DOHH2 (cell line): ENCODE measurements at regions not wholly inside any gene's neighbourhood (a gene's known extent, or its start where the extent isn't known, plus 50 kb on each side); places are given as distances from the start of the nearest gene placed in this dataset.

Source experiments
- H3F3A ChIP-seq: fragments of 200-600 bp; sonication (generic), shearing (Covaris generic); 2 replicates; pipeline ENCODE4 v1.6.0; 2016; ENCODE audit warnings: antibody characterized with exemption, mild to moderate bottlenecking; ENCODE audit not compliant: control insufficient read depth, insufficient read depth
- H3K27ac ChIP-seq: fragments of 200-600 bp; sonication (generic); 2 replicates; pipeline ENCODE4 v1.5.1; 2014; ENCODE audit warnings: low read depth, mild to moderate bottlenecking, low read length, moderate library complexity
- H3K27me3 ChIP-seq: fragments of 200-600 bp; sonication (generic); 2 replicates; pipeline ENCODE4 v1.6.1; 2014; ENCODE audit warnings: mild to moderate bottlenecking, low read length, mixed read lengths; ENCODE audit not compliant: control insufficient read depth
- H3K36me3 ChIP-seq: fragments of 200-600 bp; sonication (generic); 2 replicates; pipeline ENCODE4 v1.6.1; 2014; ENCODE audit warnings: mild to moderate bottlenecking, low read length, moderate library complexity, mixed read lengths; ENCODE audit not compliant: control insufficient read depth
- H3K4me1 ChIP-seq: fragments of 200-600 bp; sonication (generic); 2 replicates; pipeline ENCODE4 v1.6.1; 2014; ENCODE audit warnings: mild to moderate bottlenecking, low read length, mixed read lengths; ENCODE audit not compliant: control insufficient read depth
- H3K4me2 ChIP-seq: fragments of 200-600 bp; sonication (generic); 2 replicates; pipeline ENCODE4 v1.6.0; 2014; ENCODE audit warnings: mild to moderate bottlenecking, low read length, moderate library complexity
- H3K4me3 ChIP-seq: fragments of 200-600 bp; sonication (generic); 2 replicates; pipeline ENCODE4 v1.5.1; 2014; ENCODE audit warnings: mild to moderate bottlenecking, low read length, mixed read lengths
- H3K79me2 ChIP-seq: fragments of 200-600 bp; sonication (generic); 2 replicates; pipeline ENCODE4 v1.6.1; 2014; ENCODE audit warnings: mild to moderate bottlenecking, low read length, mixed read lengths; ENCODE audit not compliant: control insufficient read depth
- H3K9me2 ChIP-seq: fragments of 200-600 bp; sonication (generic); replicated peaks from 2 replicates; pipeline ENCODE4 v1.6.1; 2014; ENCODE audit warnings: mild to moderate bottlenecking, low read length, mixed read lengths; ENCODE audit not compliant: control insufficient read depth
- H3K9me3 ChIP-seq: fragments of 200-600 bp; sonication (generic); 2 replicates; pipeline ENCODE4 v1.6.1; 2014; ENCODE audit warnings: antibody characterized with exemption, low read length, mixed read lengths; ENCODE audit not compliant: control insufficient read depth, insufficient read depth
- H4K20me1 ChIP-seq: fragments of 200-600 bp; sonication (generic); 2 replicates; pipeline ENCODE4 v1.6.0; 2014; ENCODE audit warnings: low read depth, mild to moderate bottlenecking, antibody characterized with exemption, low read length, moderate library complexity; ENCODE audit not compliant: control insufficient read depth, insufficient read depth
- CTCF ChIP-seq: fragments of 200-600 bp; sonication (generic); IDR thresholded peaks from one replicate; pipeline ENCODE4 v1.5.1; 2014; ENCODE audit warnings: antibody characterized with exemption, mild to moderate bottlenecking, low read depth, low read length; ENCODE audit not compliant: poor library complexity, severe bottlenecking
- EZH2phosphoT487 ChIP-seq: fragments of 200-600 bp; sonication (generic); IDR thresholded peaks from 2 replicates; pipeline ENCODE4 v1.6.1; 2017; ENCODE audit warnings: borderline replicate concordance, mild to moderate bottlenecking, antibody characterized with exemption, low read length, moderate library complexity, mixed read lengths

GRCh38 chr2:45067859-45068570 lies 58.8 kb upstream of the SIX2 start:
- H3K36me3 ChIP-seq: no peaks in the 10 kb centered on the region
- no peaks in the 10 kb centered on the region for H3K9me2 ChIP-seq
- H3F3A ChIP-seq: no peaks in the 10 kb centered on the region
- no peaks in the 10 kb centered on the region for H3K79me2 ChIP-seq
- H3K27ac ChIP-seq: no peak overlapping the region
- H3K4me2 ChIP-seq: no peak overlapping the region
- H3K4me1 ChIP-seq: no peaks in the 10 kb centered on the region
- no peaks in the 10 kb centered on the region; the same call in 1 of the 2 replicates for H3K27me3 ChIP-seq
- no peaks in the 10 kb centered on the region for H3K9me3 ChIP-seq
- TF ChIP-seq CTCF: no peak
- no peak for TF ChIP-seq EZH2phosphoT487
- H4K20me1 ChIP-seq: no peaks in the 10 kb centered on the region
- H3K4me3 ChIP-seq: no peak overlapping the region
